GM12874 (cell line): ENCODE measurements at regions not wholly inside any gene's neighbourhood (a gene's known extent, or its start where the extent isn't known, plus 50 kb on each side); places are given as distances from the start of the nearest gene placed in this dataset.

Source experiments
- TF ChIP-seq, protein P1 (sequence below): IDR thresholded peaks from 2 replicates; pipeline ENCODE4 v1.5.1; 2011; ENCODE audit warnings: low read depth, mild to moderate bottlenecking, control low read depth, low read length, moderate library complexity; ENCODE audit not compliant: insufficient read depth

DNA sequence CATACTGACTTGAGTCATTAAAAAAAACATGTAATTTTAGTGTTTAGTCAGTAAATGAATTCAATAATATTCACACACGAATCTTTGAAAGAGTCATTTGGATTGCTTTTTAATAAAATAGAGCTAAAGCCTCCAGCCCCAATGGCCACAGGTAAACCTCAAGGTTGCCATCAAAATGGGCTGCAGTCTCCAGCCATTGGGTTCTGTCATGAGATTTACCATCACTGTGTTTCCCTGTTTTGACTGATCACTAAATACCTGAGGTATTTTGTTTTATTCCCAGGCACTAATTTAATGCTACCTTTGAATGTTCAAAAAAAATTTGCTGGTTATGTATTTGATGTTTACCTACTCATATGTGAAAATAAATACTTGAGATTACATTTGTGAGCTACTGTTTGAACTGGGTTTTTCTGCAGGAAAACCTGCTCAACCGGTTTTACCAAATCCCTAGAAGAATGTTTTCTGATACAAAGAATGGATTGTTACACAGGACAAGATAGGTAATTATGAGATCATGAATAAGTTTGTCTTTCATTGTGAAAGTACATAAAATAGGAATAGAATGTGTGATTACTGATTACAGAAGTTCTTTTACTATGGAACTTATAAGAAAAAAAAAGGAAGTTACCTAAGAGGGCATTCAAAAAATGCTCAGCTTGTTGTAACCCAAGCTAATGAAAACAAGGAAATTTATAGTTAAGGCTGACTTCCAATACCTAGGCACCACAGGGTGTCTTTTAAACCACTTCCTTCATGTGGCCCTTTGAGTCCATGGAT lies 391.3 kb downstream of the EFNB2 start:
- TF ChIP-seq, protein P1, sequence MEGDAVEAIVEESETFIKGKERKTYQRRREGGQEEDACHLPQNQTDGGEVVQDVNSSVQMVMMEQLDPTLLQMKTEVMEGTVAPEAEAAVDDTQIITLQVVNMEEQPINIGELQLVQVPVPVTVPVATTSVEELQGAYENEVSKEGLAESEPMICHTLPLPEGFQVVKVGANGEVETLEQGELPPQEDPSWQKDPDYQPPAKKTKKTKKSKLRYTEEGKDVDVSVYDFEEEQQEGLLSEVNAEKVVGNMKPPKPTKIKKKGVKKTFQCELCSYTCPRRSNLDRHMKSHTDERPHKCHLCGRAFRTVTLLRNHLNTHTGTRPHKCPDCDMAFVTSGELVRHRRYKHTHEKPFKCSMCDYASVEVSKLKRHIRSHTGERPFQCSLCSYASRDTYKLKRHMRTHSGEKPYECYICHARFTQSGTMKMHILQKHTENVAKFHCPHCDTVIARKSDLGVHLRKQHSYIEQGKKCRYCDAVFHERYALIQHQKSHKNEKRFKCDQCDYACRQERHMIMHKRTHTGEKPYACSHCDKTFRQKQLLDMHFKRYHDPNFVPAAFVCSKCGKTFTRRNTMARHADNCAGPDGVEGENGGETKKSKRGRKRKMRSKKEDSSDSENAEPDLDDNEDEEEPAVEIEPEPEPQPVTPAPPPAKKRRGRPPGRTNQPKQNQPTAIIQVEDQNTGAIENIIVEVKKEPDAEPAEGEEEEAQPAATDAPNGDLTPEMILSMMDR: no peak

DNA sequence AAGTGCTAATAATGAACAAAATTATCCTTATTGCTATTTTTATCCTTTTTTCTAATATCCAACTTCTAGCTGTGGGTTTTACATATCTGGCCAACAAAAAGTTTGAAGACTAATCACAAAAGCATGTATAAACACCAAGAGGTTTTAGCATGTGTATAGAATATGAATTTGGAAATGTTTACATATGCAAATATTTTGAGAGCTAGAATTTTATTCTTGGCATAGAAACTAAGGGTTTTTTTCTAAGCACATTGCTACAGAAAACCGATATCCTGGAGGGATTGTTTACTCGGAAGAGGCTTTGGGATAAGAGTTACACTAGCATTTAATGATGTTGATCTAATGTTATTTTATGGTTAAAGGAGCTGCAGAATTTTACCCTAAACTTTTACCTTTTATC lies 392.1 kb downstream of the EFNB2 start:
- TF ChIP-seq, protein P1: no peak

DNA sequence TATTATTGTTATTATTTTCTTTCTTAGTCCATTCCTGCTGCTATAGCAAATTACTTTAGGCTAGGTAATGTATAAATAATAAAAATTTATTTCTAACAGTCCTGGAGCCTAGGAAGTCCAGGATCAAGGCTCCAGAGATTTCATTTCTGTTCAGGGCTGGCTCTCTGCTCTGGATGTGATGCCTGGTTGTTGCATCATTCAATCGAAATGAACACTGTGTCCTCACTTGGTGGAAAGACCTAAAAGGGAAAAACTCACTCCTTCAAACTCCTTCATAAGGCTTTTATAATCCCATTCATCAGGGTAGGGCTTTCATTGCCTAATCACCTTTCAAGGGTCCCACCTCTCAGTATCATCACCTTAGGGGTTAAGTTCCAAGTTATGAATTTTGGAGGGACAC lies 395.0 kb downstream of the EFNB2 start:
- TF ChIP-seq, protein P1: no peak

DNA sequence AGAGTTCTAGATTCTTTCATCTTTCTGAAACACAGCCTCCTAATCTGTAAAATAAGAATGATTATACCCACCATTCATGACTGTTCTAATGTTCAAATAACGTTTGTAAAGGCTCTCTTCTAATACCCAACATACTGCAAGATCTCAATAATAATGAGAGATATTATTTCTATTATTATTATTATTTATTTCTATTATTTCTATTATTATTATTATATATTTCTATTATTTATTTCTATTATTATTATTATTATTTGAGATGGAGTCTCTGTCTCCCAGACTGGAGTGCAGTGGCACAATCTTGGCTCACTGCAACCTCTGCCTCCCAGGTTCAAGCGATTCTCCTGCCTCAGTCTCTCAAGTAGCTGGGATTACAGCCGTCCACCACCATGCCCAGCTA lies 395.5 kb downstream of the EFNB2 start:
- TF ChIP-seq, protein P1: no peak

DNA sequence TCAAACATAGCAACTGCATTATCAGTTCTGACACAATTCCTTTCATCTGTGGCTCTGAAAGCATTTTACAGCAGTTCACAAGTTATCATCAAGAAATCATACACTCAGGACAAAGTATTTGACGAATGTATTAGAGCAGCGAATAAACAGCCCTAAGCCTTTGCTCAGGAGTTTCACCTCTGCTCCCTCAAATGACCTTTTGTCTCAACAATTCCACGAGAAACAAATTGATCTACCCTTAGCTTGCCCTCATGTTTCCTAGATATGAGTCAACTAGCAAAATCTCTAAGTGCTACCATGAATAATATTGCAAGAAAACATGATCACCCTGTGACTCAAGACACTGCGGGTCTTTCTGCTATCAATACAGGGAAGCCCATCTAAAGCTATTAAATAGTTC lies 396.1 kb downstream of the EFNB2 start:
- TF ChIP-seq, protein P1: no peak

DNA sequence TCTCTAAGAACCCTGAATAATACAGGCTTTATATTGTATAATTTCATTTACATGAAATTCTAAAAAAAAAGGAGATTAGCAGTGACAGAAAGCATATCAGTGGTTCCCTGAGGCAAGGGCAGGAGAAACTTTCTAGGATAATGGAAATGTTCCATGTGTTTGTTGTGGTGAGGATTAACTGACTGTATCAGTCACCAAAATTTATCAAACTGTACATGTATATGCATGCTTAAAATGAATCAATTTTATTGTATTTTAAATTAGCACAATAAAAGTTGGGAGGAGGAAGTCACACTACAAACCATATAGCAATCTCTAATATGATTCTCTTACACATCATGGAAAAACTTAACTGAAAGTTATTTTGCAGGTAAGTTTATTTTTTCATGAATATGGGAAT lies 396.8 kb downstream of the EFNB2 start:
- TF ChIP-seq, protein P1: no peak

DNA sequence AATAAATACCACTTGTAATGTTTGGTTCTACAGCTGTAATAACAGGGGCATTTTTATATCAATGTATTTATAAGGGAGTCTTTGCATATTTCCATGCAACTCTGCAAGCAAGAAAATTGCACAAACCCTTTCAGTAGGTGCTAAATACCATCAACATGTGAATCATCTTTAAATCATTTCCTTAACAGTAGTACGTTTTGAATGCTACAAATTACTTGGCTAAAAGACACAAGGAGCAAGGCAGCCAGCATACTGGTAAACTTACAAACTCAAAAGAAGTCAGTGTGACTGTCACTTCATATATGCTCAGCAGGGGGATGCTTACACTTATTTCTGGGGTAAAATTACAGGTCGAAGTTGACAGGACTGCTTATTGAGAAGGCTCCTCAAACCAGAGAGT lies 402.4 kb downstream of the EFNB2 start:
- TF ChIP-seq, protein P1: no peak
